ENCODE measurements at regions not wholly inside any gene's neighbourhood (a gene's known extent, or its start where the extent isn't known, plus 50 kb on each side); places are given as distances from the start of the nearest gene placed in this dataset.

- Histone ChIP-seq H3K27me3 (ENCODE audit: control insufficient read depth in 2 of 2, insufficient read depth in 2 of 2, low read length in 2 of 2) (peaks cover 3 to 5% of the 10 kb centered on the region in 2 experiments), H3K4me3 (replicated peaks in 1 of 3; ENCODE audit: insufficient read depth in 1 of 3, low read depth in 1 of 3, low read length in 3 of 3) (no peak overlapping the region), H4K20me1 (replicated peaks; ENCODE audit: control insufficient read depth, extremely low read depth, insufficient read depth, low read length) (no peaks in the 10 kb centered on the region), H2AFZ (ENCODE audit: low read depth, low read length) (no peak overlapping the region), H3K4me1 (ENCODE audit: control insufficient read depth, extremely low read depth, insufficient read depth, low read length) (peaks cover 4% of the 10 kb centered on the region), H3K9me1 (replicated peaks; ENCODE audit: control insufficient read depth, extremely low read depth, insufficient read depth, low read length) (no peaks in the 10 kb centered on the region), H3K27ac (ENCODE audit: insufficient read depth, low read depth, low read length) (no peak overlapping the region), H3K36me3 (ENCODE audit: control insufficient read depth in 2 of 2, extremely low read depth in 1 of 2, insufficient read depth in 2 of 2, low read length in 2 of 2) (no peaks in the 10 kb centered on the region), H3K9ac (replicated peaks; ENCODE audit: extremely low read depth, insufficient read depth, low read length) (no peak overlapping the region), H3K79me2 (ENCODE audit: control insufficient read depth, insufficient read depth, low read length) (no peaks in the 10 kb centered on the region), H3K9me3 (replicated peaks; ENCODE audit: control insufficient read depth, insufficient read depth, low read length) (no peaks in the 10 kb centered on the region), H3K4me2 (ENCODE audit: insufficient read depth, low read length) (no peak overlapping the region)
- TF ChIP-seq CTCF (IDR thresholded peaks at IDR 0.05; ENCODE audit: extremely low read depth in 1 of 2, insufficient read depth in 1 of 2, low read depth in 1 of 2, low read length in 2 of 2), result no peak
- no peak for TF ChIP-seq MAX (IDR thresholded peaks at IDR 0.05; ENCODE audit: insufficient read depth, insufficient read length)
- TF ChIP-seq POLR2A (IDR thresholded peaks at IDR 0.05; ENCODE audit: low read depth, low read length), result no peak
- TF ChIP-seq MYC (IDR thresholded peaks at IDR 0.05; ENCODE audit: low read depth, low read length), result no peak
- TF ChIP-seq EZH2 (IDR thresholded peaks at IDR 0.05; ENCODE audit: borderline replicate concordance, low read depth, low read length, severe bottlenecking), result no peak
- TF ChIP-seq JUN (IDR thresholded peaks at IDR 0.05; ENCODE audit: borderline replicate concordance, insufficient read depth, insufficient read length, low read depth), result no peak
- TF ChIP-seq FOS (IDR thresholded peaks at IDR 0.05; ENCODE audit: borderline replicate concordance, insufficient read depth, low read length), result no peak
- no peak for TF ChIP-seq GATA2 (IDR thresholded peaks at IDR 0.05; ENCODE audit: insufficient read depth, insufficient read length, low read depth, low read length)
- no peak for TF ChIP-seq POLR2AphosphoS5 (IDR thresholded peaks at IDR 0.05; ENCODE audit: insufficient read depth, low read depth, low read length)
- POLR2A ChIA-PET, result no interaction called here
- dilution Hi-C loops (cut with MboI; ENCODE audit: extremely low pct_ligation_motif_present, low sequenced_read_pairs), result no loop called here
- no peak for DNase-seq (ENCODE audit: low read depth, low spot score)
- CTCF ChIA-PET, result no interaction called here
- BruUV-seq (replicated peaks), result no TSS peak
- FAIRE-seq, result no peak
- intact Hi-C loops (cut with micrococcal nuclease), result no loop called here
Measured at GRCh38 chr5:61637566-61637965, 305.5 kb downstream of the ZSWIM6 start.
